IMR-90 (cell line): ENCODE measurements at regions not wholly inside any gene's neighbourhood (a gene's known extent, or its start where the extent isn't known, plus 50 kb on each side); places are given as distances from the start of the nearest gene placed in this dataset.

Source experiments
- ATAC-seq: fragments of 200-7000 bp; cut with Tn5 transposase; 2 replicates; pipeline ENCODE4 v1.9.1; 2020; ENCODE audit warnings: low read depth, mild to moderate bottlenecking, moderate library complexity
- BruUV-seq: library from RNA; stranded (reverse); fragments of 400-500 nt; replicated peaks from 2 replicates; lab custom pipeline; 2021; lab: Mats Ljungman, UMichigan
- CTCF ChIA-PET: fragments of 300-600 bp; formaldehyde crosslinking; extraction: SDS; loops from one replicate; lab custom pipeline; 2021; ENCODE audit warnings: antibody characterized with exemption; lab: Yijun Ruan, JAX
- POLR2A ChIA-PET: fragments of 300-600 bp; sonication (Branson Sonifier 250); formaldehyde crosslinking; loops from one replicate; lab custom pipeline; 2022; ENCODE audit warnings: antibody characterized with exemption; ENCODE audit not compliant: unreplicated experiment; lab: Charles Lee
- DNase-seq: peaks from one replicate; pipeline ENCODE4 v3.0.0; 2013
- H2AFZ ChIP-seq: replicated peaks from 2 replicates; pipeline ENCODE3; 2013; ENCODE audit warnings: low read length, mild to moderate bottlenecking; ENCODE audit not compliant: poor library complexity
- H2AK5ac ChIP-seq: 2 replicates; pipeline ENCODE4 v1.6.1; 2013; ENCODE audit warnings: low read depth, low read length, inconsistent platforms
- H2AK9ac ChIP-seq: replicated peaks from 2 replicates; pipeline ENCODE3; 2013; ENCODE audit warnings: mild to moderate bottlenecking, low read depth, low read length, moderate library complexity; ENCODE audit not compliant: poor library complexity
- H2BK120ac ChIP-seq: 2 replicates; pipeline ENCODE4 v1.6.1; 2013; ENCODE audit warnings: low read depth, low read length, inconsistent platforms
- H2BK15ac ChIP-seq: 3 replicates; pipeline ENCODE4 v1.6.1; 2013; ENCODE audit warnings: low read depth, low read length, inconsistent platforms
- H2BK20ac ChIP-seq: 2 replicates; pipeline ENCODE4 v1.6.1; 2013; ENCODE audit warnings: low read depth, mild to moderate bottlenecking, inconsistent platforms, low read length, moderate library complexity
- H2BK5ac ChIP-seq: 2 replicates; pipeline ENCODE4 v1.6.1; 2013; ENCODE audit warnings: mild to moderate bottlenecking, low read depth, low read length, inconsistent platforms; ENCODE audit not compliant: poor library complexity, severe bottlenecking
- H3K14ac ChIP-seq: replicated peaks from 2 replicates; pipeline ENCODE4 v1.6.1; 2013; ENCODE audit warnings: low read depth, low read length, inconsistent platforms
- H3K18ac ChIP-seq: 2 replicates; pipeline ENCODE4 v1.6.1; 2013; ENCODE audit warnings: low read depth, low read length, control low read depth
- H3K23ac ChIP-seq: 2 replicates; pipeline ENCODE4 v1.6.1; 2013; ENCODE audit warnings: low read depth, low read length, inconsistent platforms
- H3K27ac ChIP-seq: 2 replicates; pipeline ENCODE4 v1.5.1; 2013; ENCODE audit warnings: mild to moderate bottlenecking, control low read depth, low read length; ENCODE audit not compliant: insufficient read depth
- H3K27me3 ChIP-seq: 2 replicates; pipeline ENCODE4 v1.6.1; 2013; ENCODE audit warnings: low read length; ENCODE audit not compliant: control insufficient read depth, insufficient read depth
- H3K36me3 ChIP-seq: 2 replicates; pipeline ENCODE4 v1.6.1; 2013; ENCODE audit warnings: low read length, mixed read lengths; ENCODE audit not compliant: control insufficient read depth, insufficient read depth
- H3K4ac ChIP-seq: 2 replicates; pipeline ENCODE4 v1.6.1; 2013; ENCODE audit warnings: low read depth, low read length, inconsistent platforms
- H3K4me1 ChIP-seq: 2 replicates; pipeline ENCODE4 v1.6.1; 2013; ENCODE audit warnings: low read length, mixed read lengths; ENCODE audit not compliant: control insufficient read depth, insufficient read depth
- H3K4me2 ChIP-seq: 2 replicates; pipeline ENCODE4 v1.6.1; 2013; ENCODE audit warnings: low read depth, mild to moderate bottlenecking, control low read depth, low read length, moderate library complexity
- H3K4me3 ChIP-seq: 2 replicates; pipeline ENCODE4 v1.5.1; 2013; ENCODE audit warnings: low read depth, mild to moderate bottlenecking, control low read depth, low read length, moderate library complexity; ENCODE audit not compliant: insufficient read depth
- H3K56ac ChIP-seq: 2 replicates; pipeline ENCODE4 v1.6.1; 2013; ENCODE audit warnings: low read length, inconsistent platforms; ENCODE audit not compliant: insufficient read depth; ENCODE audit errors: extremely low read depth
- H3K79me1 ChIP-seq, 2 experiments: 2 replicates each; pipeline ENCODE4 v1.6.1; 2013; ENCODE audit warnings: low read length in 2 of 2, inconsistent platforms in 1 of 2, low read depth in 1 of 2
- H3K9ac ChIP-seq: 2 replicates; pipeline ENCODE4 v1.6.1; 2013; ENCODE audit warnings: low read depth, low read length, control low read depth
- H3K9me1 ChIP-seq: 2 replicates; pipeline ENCODE4 v1.6.1; 2013; ENCODE audit warnings: low read length, inconsistent platforms; ENCODE audit not compliant: insufficient read depth
- H3K9me3 ChIP-seq: 2 replicates; pipeline ENCODE4 v1.6.1; 2013; ENCODE audit warnings: low read length; ENCODE audit not compliant: control insufficient read depth, insufficient read depth
- H4K20me1 ChIP-seq: 2 replicates; pipeline ENCODE4 v1.6.1; 2013; ENCODE audit warnings: low read length, inconsistent platforms; ENCODE audit not compliant: insufficient read depth
- H4K5ac ChIP-seq: 2 replicates; pipeline ENCODE4 v1.6.1; 2013; ENCODE audit warnings: mild to moderate bottlenecking, low read depth, low read length, control low read depth
- H4K8ac ChIP-seq, 2 experiments: 2 replicates each; pipeline ENCODE4 v1.6.1; 2013; ENCODE audit warnings: low read depth in 2 of 2, low read length in 2 of 2, control low read depth in 1 of 2, inconsistent platforms in 1 of 2
- H4K91ac ChIP-seq: 2 replicates; pipeline ENCODE4 v1.6.1; 2013; ENCODE audit warnings: low read depth, low read length, inconsistent platforms; ENCODE audit not compliant: insufficient read depth
- BHLHE40 ChIP-seq: fragments of 150-350 bp; IDR thresholded peaks from 2 replicates; pipeline ENCODE4 v1.6.1; 2016; ENCODE audit warnings: mild to moderate bottlenecking, low read depth, low read length
- CHD1 ChIP-seq: IDR thresholded peaks from 2 replicates; pipeline ENCODE4 v1.6.1; 2012; ENCODE audit warnings: low read depth, low read length, improper control_type of control experiment
- CTCF ChIP-seq: conservative IDR thresholded peaks from 2 replicates; pipeline ENCODE4 v1.5.1; 2012; ENCODE audit warnings: mild to moderate bottlenecking, low read depth, low read length, improper control_type of control experiment
- ELK1 ChIP-seq: fragments of 150-350 bp; IDR thresholded peaks from 2 replicates; pipeline ENCODE4 v1.6.1; 2016; ENCODE audit warnings: low read depth, mild to moderate bottlenecking, low read length, moderate library complexity, borderline replicate concordance
- FOS ChIP-seq: fragments of 150-350 bp; IDR thresholded peaks from 2 replicates; pipeline ENCODE4 v1.6.1; 2016; ENCODE audit warnings: low read depth, low read length
- MAFK ChIP-seq: IDR thresholded peaks from 2 replicates; pipeline ENCODE4 v1.6.1; 2012; ENCODE audit warnings: low read depth, low read length, improper control_type of control experiment
- MAZ ChIP-seq: IDR thresholded peaks from 2 replicates; pipeline ENCODE4 v1.6.1; 2012; ENCODE audit warnings: low read depth, mild to moderate bottlenecking, low read length, improper control_type of control experiment, moderate library complexity, borderline replicate concordance
- MXI1 ChIP-seq: IDR thresholded peaks from 2 replicates; pipeline ENCODE4 v1.6.1; 2012; ENCODE audit warnings: low read depth, mild to moderate bottlenecking, low read length, moderate library complexity, borderline replicate concordance
- NFE2L2 ChIP-seq: fragments of 150-350 bp; IDR thresholded peaks from 2 replicates; pipeline ENCODE4 v1.6.1; 2016; ENCODE audit warnings: low read depth, mild to moderate bottlenecking, low read length
- POLR2A ChIP-seq: IDR thresholded peaks from 2 replicates; pipeline ENCODE4 v1.6.1; 2012; ENCODE audit warnings: mild to moderate bottlenecking, low read depth, low read length
- RAD21 ChIP-seq: IDR thresholded peaks from 2 replicates; pipeline ENCODE4 v1.6.1; 2012; ENCODE audit warnings: low read length, improper control_type of control experiment
- RFX5 ChIP-seq: IDR thresholded peaks from 2 replicates; pipeline ENCODE4 v1.8.0; 2012; ENCODE audit warnings: low read depth, mild to moderate bottlenecking, low read length, moderate library complexity
- SMC3 ChIP-seq: fragments of 150-350 bp; IDR thresholded peaks from 2 replicates; pipeline ENCODE4 v1.6.1; 2016; ENCODE audit warnings: low read depth, mild to moderate bottlenecking, antibody characterized with exemption, low read length, moderate library complexity
- USF2 ChIP-seq: fragments of 150-350 bp; IDR thresholded peaks from 2 replicates; pipeline ENCODE4 v1.6.1; 2017; ENCODE audit warnings: mild to moderate bottlenecking, antibody characterized with exemption, low read length, low read depth
- WGBS, 2 experiments: methylation state at CpG; one replicate each; pipeline versions ENCODE4 v1.1.5 to v1.1.7; 2013; ENCODE audit warnings: missing lambda C conversion rate in 2 of 2; ENCODE audit not compliant: insufficient read length in 1 of 2; ENCODE audit errors: extremely low coverage in 2 of 2; 5-methylcytosine and 5-hydroxymethylcytosine counted together
- dilution Hi-C: fragments of 300-500 bp; cut with HindIII; formaldehyde crosslinking; loops from one replicate; pipeline ENCODE4 v1.14.3; 2018; ENCODE audit warnings: low sequenced_read_pairs; ENCODE audit not compliant: unreplicated experiment
- in situ Hi-C: fragments of 300-500 bp; cut with MboI; formaldehyde crosslinking; loops from 3 replicates; pipeline ENCODE4 v1.14.3; 2019; ENCODE audit warnings: low sequenced_read_pairs, inconsistent platforms, mixed read lengths
- intact Hi-C: fragments of 100-400 bp; cut with micrococcal nuclease; formaldehyde crosslinking; loops from 2 replicates; pipeline ENCODE4 v1.10.0; 2022

- no peak overlapping the region for H3K56ac ChIP-seq
- BruUV-seq, result no TSS peak
- dilution Hi-C loops, result no loop called here
- ChIA-PET POLR2A (no interaction called here), CTCF (no interaction called here)
- peaks cover 9% of the 10 kb centered on the region for H3K9me3 ChIP-seq
- H4K91ac ChIP-seq, result no peak overlapping the region
- H2BK5ac ChIP-seq, result no peak overlapping the region
- no peak overlapping the region for H3K14ac ChIP-seq
- no peaks in the 10 kb centered on the region for H4K20me1 ChIP-seq
- no CpG with 5 or more reads among the region's 2 CpGs for WGBS, 2 experiments
- no peak overlapping the region for H3K4ac ChIP-seq
- H2AFZ ChIP-seq, result no peak overlapping the region
- H4K8ac ChIP-seq, result no peak overlapping the region
- H3K27ac ChIP-seq, result no peak overlapping the region
- H4K5ac ChIP-seq, result no peak overlapping the region
- in situ Hi-C loops, result no loop called here
- H2AK5ac ChIP-seq, result no peak overlapping the region
- no peaks in the 10 kb centered on the region for H3K9me1 ChIP-seq
- no peaks in the 10 kb centered on the region for H3K36me3 ChIP-seq
- no peak overlapping the region for H3K4me3 ChIP-seq
- no peaks in the 10 kb centered on the region for H3K4me1 ChIP-seq
- no peak overlapping the region for H2BK20ac ChIP-seq
- H3K9ac ChIP-seq, result no peak overlapping the region
- no peak overlapping the region for H2BK15ac ChIP-seq
- H3K23ac ChIP-seq, result no peak overlapping the region
- H3K27me3 ChIP-seq, result no peaks in the 10 kb centered on the region
- H3K18ac ChIP-seq, result no peak overlapping the region
- DNase-seq, result no peak
- no peak overlapping the region for H2BK120ac ChIP-seq
- no peak overlapping the region for H3K4me2 ChIP-seq
- TF ChIP-seq NFE2L2 (no peak), ELK1 (no peak), MAZ (no peak), CHD1 (no peak), MXI1 (no peak), RAD21 (no peak), FOS (no peak), MAFK (no peak), SMC3 (no peak), POLR2A (no peak), BHLHE40 (no peak), RFX5 (no peak), CTCF (no peak), USF2 (no peak)
- no peak overlapping the region for H2AK9ac ChIP-seq
- intact Hi-C loops, result no loop called here
- H3K79me1 ChIP-seq, result no peaks in the 10 kb centered on the region
- ATAC-seq, result no peak
Observed at GRCh38 chr2:122669627-122670026, 914.2 kb downstream of the TSN start.
